Pancreas (tissue), 10 donors: ENCODE measurements at regions not wholly inside any gene's neighbourhood (a gene's known extent, or its start where the extent isn't known, plus 50 kb on each side); places are given as distances from the start of the nearest gene placed in this dataset.

ENCODE experiments used
- ATAC-seq, 4 donors: fragments of 200-7000 bp; cut with Tn5 transposase; one replicate each; pipeline versions ENCODE4 v1.8.0 to v1.9.1; 2020; ENCODE audit warnings: mild to moderate bottlenecking in 4 of 4, moderate library complexity in 4 of 4
- DNase-seq, 6 donors: peaks; one replicate each; pipeline ENCODE4 v3.0.0-alpha.2; 2020
- FAIRE-seq: peaks from 2 replicates; lab custom pipeline; 2012; peaks lifted over from hg19 to GRCh38; lab: Jason Lieb, UNC
- H3K27ac ChIP-seq, 4 donors: fragments of 200-600 bp; sonication (generic); 1 replicate in 3 of 4; 2 replicates in 1 of 4; pipeline versions ENCODE4 v1.5.0 to v1.8.0; 2020
- H3K27me3 ChIP-seq, 4 donors: fragments of 200-600 bp; one replicate each; pipeline ENCODE4 v1.8.0; 2021
- H3K36me3 ChIP-seq, 3 donors: fragments of 200-600 bp; sonication (generic) in 1 of 3; one replicate each; pipeline versions ENCODE4 v1.5.0 to v1.8.0; 2020 to 2021
- H3K4me1 ChIP-seq, 3 donors: fragments of 200-600 bp; one replicate each; pipeline ENCODE4 v1.8.0; 2021
- H3K4me3 ChIP-seq, 4 donors: fragments of 200-600 bp; sonication (generic) in 2 of 4; one replicate each; pipeline versions ENCODE4 v1.5.0 to v1.8.0; 2020 to 2021
- H3K9me3 ChIP-seq, 4 donors: fragments of 200-600 bp; one replicate each; pipeline ENCODE4 v1.8.0; 2021
- CTCF ChIP-seq, 4 donors: fragments of 200-600 bp; sonication (generic) in 3 of 4; IDR thresholded peaks; one replicate each; pipeline versions ENCODE4 v1.5.0 to v1.8.0; 2021; ENCODE audit warnings: antibody characterized with exemption in 4 of 4
- WGBS, 2 donors: extraction: QIAGEN DNeasy Blood & Tissue Kit; methylation state at CpG; one replicate each; pipeline ENCODE4 v1.1.7; 2013; 5-methylcytosine and 5-hydroxymethylcytosine counted together
- intact Hi-C, 3 donors: fragments of 100-400 bp; cut with DNase I; formaldehyde crosslinking; loops; one replicate each; pipeline versions ENCODE4 v1.11.1 to v1.14.2; 2022
- donor health status: healthy with polysubstance abuse.
- donor health status: DM: no; HTN: no; CAD: no; lungs with moderate emphysema.
- donor health status: DM: no; HTN: no; CAD: no.
- donor health status: control.
- donor health status: control.
- donor health status: Bipolar disorder and iron deficiency.
- donor health status: DM: yes; HTN: yes; CAD: no.
- donor health status: DM: no; HTN: no; CAD: no.
- donor health status: DM: no; HTN: no; CAD: no.
- donor health status: DM: yes; HTN: yes; CAD: no.

- H3K36me3 ChIP-seq, result no peaks in the 10 kb centered on the region
- no peaks in the 10 kb centered on the region for H3K4me1 ChIP-seq
- ATAC-seq (no peak), DNase-seq (no peak), FAIRE-seq (no peak)
- H3K27ac ChIP-seq, result no peak overlapping the region
- H3K9me3 ChIP-seq, result no peaks in the 10 kb centered on the region
- no peak overlapping the region for H3K4me3 ChIP-seq
- intact Hi-C loops, result no loop called here
- no peaks in the 10 kb centered on the region for H3K27me3 ChIP-seq
- 83 to 90% methylated on average over 11 of the region's 11 CpGs for WGBS, 2 donors
- TF ChIP-seq CTCF (IDR thresholded peaks at IDR 0.05), result no peak
These were observed 395.1 kb downstream of the GLRX3 start for GRCh38 chr10:130531312-130531711.

GRCh38 chr10:130541090-130541489, 404.9 kb downstream of the GLRX3 start:
- DNase-seq, result peak in 1 of 6 donors; percentile 26
- Histone ChIP-seq H3K9me3 (no peaks in the 10 kb centered on the region), H3K36me3 (no peaks in the 10 kb centered on the region), H3K4me1 (peaks cover 0 to 14% (median 0%) of the 10 kb centered on the region in 3 donors), H3K27ac (no peak overlapping the region), H3K27me3 (peaks cover 0 to 2% (median 0%) of the 10 kb centered on the region in 4 donors), H3K4me3 (no peak overlapping the region)
- ATAC-seq, result peak in 3 of 4 donors; percentile 45 to 95 (median 78)
- intact Hi-C loops, result no loop called here
- FAIRE-seq, result no peak
- no peak for TF ChIP-seq CTCF (IDR thresholded peaks at IDR 0.05)
- 39% methylated on average over 1 of the region's 1 CpG for WGBS, 2 donors

DNA sequence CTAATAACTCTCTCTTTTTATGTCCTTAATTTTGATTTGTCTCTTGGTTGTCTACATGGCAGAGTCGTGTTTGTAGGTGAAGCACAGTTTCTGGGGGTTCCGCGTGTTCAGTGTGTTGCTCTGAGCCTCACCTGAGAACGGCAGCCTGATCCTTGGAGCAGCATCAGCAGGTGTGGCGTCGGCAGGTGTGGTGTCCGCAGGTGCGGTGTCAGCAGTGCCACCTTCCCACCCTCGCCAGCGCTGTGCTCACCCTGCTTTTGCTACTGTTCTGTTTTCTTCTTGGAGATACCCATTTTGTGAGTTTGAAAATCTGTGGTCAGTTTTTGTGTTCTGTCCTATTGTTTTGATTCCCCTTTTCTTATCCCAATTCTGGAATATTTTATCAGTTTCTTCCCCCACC, 406.6 kb downstream of the GLRX3 start:
- Histone ChIP-seq H3K9me3 (no peaks in the 10 kb centered on the region), H3K27me3 (peaks cover 0 to 2% (median 0%) of the 10 kb centered on the region in 4 donors), H3K4me3 (no peak overlapping the region), H3K36me3 (no peaks in the 10 kb centered on the region), H3K27ac (no peak overlapping the region), H3K4me1 (peaks cover 0 to 14% (median 0%) of the 10 kb centered on the region in 3 donors)
- 75 to 77% methylated on average over 10 of the region's 10 CpGs for WGBS, 2 donors
- no peak for FAIRE-seq
- DNase-seq, result no peak
- intact Hi-C loops, result no loop called here
- ATAC-seq, result no peak
- TF ChIP-seq CTCF (IDR thresholded peaks at IDR 0.05), result no peak

- no peaks in the 10 kb centered on the region for H3K36me3 ChIP-seq
- 74 to 78% methylated on average over 7 of the region's 7 CpGs for WGBS, 2 donors
- DNase-seq (no peak), ATAC-seq (no peak), FAIRE-seq (no peak)
- peaks cover 0 to 14% (median 0%) of the 10 kb centered on the region in 3 donors for H3K4me1 ChIP-seq
- TF ChIP-seq CTCF (IDR thresholded peaks at IDR 0.05), result no peak
- intact Hi-C loops, result no loop called here
- no peak overlapping the region for H3K4me3 ChIP-seq
- H3K9me3 ChIP-seq, result no peaks in the 10 kb centered on the region
- peaks cover 0 to 2% (median 0%) of the 10 kb centered on the region in 4 donors for H3K27me3 ChIP-seq
- H3K27ac ChIP-seq, result no peak overlapping the region
These were observed 407.6 kb downstream of the GLRX3 start for GRCh38 chr10:130543794-130544193.

DNA sequence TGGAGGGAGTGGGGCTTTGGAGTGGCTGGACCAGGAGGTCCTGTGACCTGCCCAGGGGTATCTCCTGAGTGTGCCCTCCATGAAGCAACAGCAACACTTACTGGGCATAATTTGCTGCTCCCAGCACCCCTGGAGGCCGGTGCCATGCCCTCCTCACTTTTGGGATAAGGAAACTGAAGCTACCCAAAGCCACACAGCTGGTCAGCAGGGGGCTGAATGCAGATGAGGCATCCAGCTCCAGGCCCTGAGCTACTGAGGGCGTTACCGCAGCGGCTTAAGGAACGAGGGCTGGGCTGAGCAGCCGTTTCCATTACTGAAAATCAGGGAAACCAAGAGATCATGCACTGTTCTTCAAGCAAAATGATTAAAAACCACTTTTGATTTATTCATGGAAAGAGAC, 408.9 kb downstream of the GLRX3 start:
- Histone ChIP-seq H3K27me3 (peaks cover 0 to 4% (median 1%) of the 10 kb centered on the region in 4 donors), H3K4me1 (peaks cover 0 to 14% (median 0%) of the 10 kb centered on the region in 3 donors), H3K27ac (no peak overlapping the region), H3K36me3 (no peaks in the 10 kb centered on the region), H3K4me3 (no peak overlapping the region), H3K9me3 (no peaks in the 10 kb centered on the region)
- no peak for ATAC-seq
- DNase-seq, result no peak
- FAIRE-seq, result no peak
- no peak for TF ChIP-seq CTCF (IDR thresholded peaks at IDR 0.05)
- 41 to 48% methylated on average over 6 of the region's 6 CpGs for WGBS, 2 donors
- intact Hi-C loops, result no loop called here
